HepG2 (cell line): ENCODE measurements at regions not wholly inside any gene's neighbourhood (a gene's known extent, or its start where the extent isn't known, plus 50 kb on each side); places are given as distances from the start of the nearest gene placed in this dataset.

Experiments used
- ATAC-seq: fragments of 200-7000 bp; cut with Tn5 transposase; 3 replicates; pipeline ENCODE4 v1.9.1; 2020; ENCODE audit warnings: mild to moderate bottlenecking, moderate library complexity
- BruUV-seq: library from RNA; stranded (reverse); fragments of 400-500 nt; replicated peaks from 2 replicates; lab custom pipeline; 2021; lab: Mats Ljungman, UMichigan
- CTCF ChIA-PET: fragments of 300-600 bp; formaldehyde crosslinking; extraction: SDS; loops from one replicate; lab custom pipeline; 2021; ENCODE audit warnings: low total read pairs, inconsistent platforms, low intra/inter-chr PET ratio; lab: Yijun Ruan, JAX
- POLR2A ChIA-PET: fragments of 350-600 bp; sonication (Branson Sonifier 250); formaldehyde crosslinking; loops from one replicate; lab custom pipeline; 2020; ENCODE audit warnings: antibody characterized with exemption, inconsistent platforms; lab: Yijun Ruan, JAX
- DNase-seq: peaks from one replicate; pipeline ENCODE4 v3.0.0-alpha.2; 2015; ENCODE audit warnings: low spot score
- FAIRE-seq: peaks from 3 replicates; lab custom pipeline; 2011; peaks lifted over from hg19 to GRCh38; lab: Jason Lieb, UNC
- H2AFZ ChIP-seq: one replicate; pipeline ENCODE4 v1.6.1; 2011; ENCODE audit warnings: low read length, inconsistent platforms
- H3K27ac ChIP-seq: fragments of 300-600 bp; 3 replicates; pipeline ENCODE4 v1.8.0; 2011; ENCODE audit warnings: mixed run types, mild to moderate bottlenecking, mixed read lengths, low read length, inconsistent platforms; ENCODE audit not compliant: insufficient read depth; ENCODE audit errors: extremely low read length
- H3K27me3 ChIP-seq, 2 experiments: fragments of 200-600 bp in 1 of 2; 2 replicates in 1 of 2; 3 replicates in 1 of 2; pipeline versions ENCODE4 v1.6.0 to v1.8.0; 2011; ENCODE audit warnings: low read length in 2 of 2, mild to moderate bottlenecking in 2 of 2, moderate library complexity in 2 of 2, inconsistent platforms in 1 of 2; ENCODE audit not compliant: insufficient read depth in 2 of 2, control insufficient read depth in 1 of 2
- H3K36me3 ChIP-seq, 2 experiments: fragments of 200-600 bp in 1 of 2; replicated peaks in 1 of 2; 2 replicates in 1 of 2; 3 replicates in 1 of 2; pipeline versions ENCODE4 v1.5.1 to v1.8.0; 2011; ENCODE audit warnings: low read length in 2 of 2, inconsistent platforms in 1 of 2; ENCODE audit not compliant: insufficient read depth in 2 of 2, control insufficient read depth in 1 of 2
- H3K4me1 ChIP-seq: 2 replicates; pipeline ENCODE4 v1.5.1; 2012; ENCODE audit warnings: low read length, inconsistent platforms; ENCODE audit not compliant: insufficient read depth
- H3K4me2 ChIP-seq: 2 replicates; pipeline ENCODE4 v1.6.0; 2011; ENCODE audit warnings: low read depth, low read length, inconsistent platforms
- H3K4me3 ChIP-seq, 3 experiments: fragments of 200-600 bp in 1 of 3; sonication (generic), shearing (Covaris generic) in 1 of 3; replicated peaks in 1 of 3; 2 replicates each; pipeline ENCODE4 v1.5.1; 2011 to 2016; ENCODE audit warnings: low read length in 3 of 3, inconsistent platforms in 2 of 3, low read depth in 2 of 3, mild to moderate bottlenecking in 2 of 3, control low read depth in 1 of 3, mixed read lengths in 1 of 3; ENCODE audit not compliant: insufficient read depth in 1 of 3
- H3K79me2 ChIP-seq: one replicate; pipeline ENCODE4 v1.6.1; 2011; ENCODE audit warnings: low read length, inconsistent platforms; ENCODE audit not compliant: insufficient read depth
- H3K9ac ChIP-seq: 2 replicates; pipeline ENCODE4 v1.6.0; 2011; ENCODE audit warnings: mild to moderate bottlenecking, low read depth, low read length, inconsistent platforms; ENCODE audit not compliant: insufficient read depth
- H3K9me3 ChIP-seq: 2 replicates; pipeline ENCODE4 v1.5.1; 2012; ENCODE audit warnings: mild to moderate bottlenecking, low read length
- H4K20me1 ChIP-seq: 2 replicates; pipeline ENCODE4 v1.6.0; 2011; ENCODE audit warnings: inconsistent platforms, mild to moderate bottlenecking, low read length, moderate library complexity; ENCODE audit not compliant: insufficient read depth
- CREM ChIP-seq, 2 experiments: sonication (generic) in 1 of 2; formaldehyde crosslinking in 1 of 2; IDR thresholded peaks; 2 replicates each; pipeline versions ENCODE4 v1.4.0 to v1.6.1; 2016 to 2020; ENCODE audit warnings: antibody characterized with exemption in 1 of 2, mild to moderate bottlenecking in 1 of 2, missing genetic modification reagents in 1 of 2
- EEA1 ChIP-seq: sonication (generic); formaldehyde crosslinking; IDR thresholded peaks from 2 replicates; pipeline ENCODE4 v1.5.1; 2020; ENCODE audit warnings: mild to moderate bottlenecking, missing genetic modification reagents, borderline replicate concordance
- ELF4 ChIP-seq: sonication (generic); formaldehyde crosslinking; IDR thresholded peaks from 2 replicates; pipeline ENCODE4 v1.5.0; 2020; ENCODE audit warnings: missing genetic modification reagents, mild to moderate bottlenecking, moderate library complexity, borderline replicate concordance
- FOXP1 ChIP-seq, 2 experiments: fragments of 450-650 bp in 1 of 2; IDR thresholded peaks; 2 replicates each; pipeline ENCODE4 v1.6.1; 2017 to 2018; ENCODE audit warnings: antibody characterized with exemption in 1 of 2
- MIER2 ChIP-seq: IDR thresholded peaks from 2 replicates; pipeline ENCODE4 v1.6.1; 2016; ENCODE audit warnings: missing biosample characterization, missing genetic modification reagents
- NAIF1 ChIP-seq: sonication (generic); formaldehyde crosslinking; IDR thresholded peaks from 2 replicates; pipeline ENCODE4 v1.5.0; 2020; ENCODE audit warnings: mild to moderate bottlenecking, missing genetic modification reagents, borderline replicate concordance
- PAF1 ChIP-seq: IDR thresholded peaks from 2 replicates; pipeline ENCODE4 v1.6.1; 2016; ENCODE audit warnings: missing genetic modification reagents, missing compliant biosample characterization
- SMARCC2 ChIP-seq: fragments of 450-650 bp; IDR thresholded peaks from 2 replicates; pipeline ENCODE4 v1.6.1; 2017; ENCODE audit warnings: antibody characterized with exemption, mild to moderate bottlenecking
- TBX2 ChIP-seq: sonication (generic); formaldehyde crosslinking; IDR thresholded peaks from 2 replicates; pipeline ENCODE4 v1.5.0; 2020; ENCODE audit warnings: missing genetic modification reagents, mild to moderate bottlenecking, borderline replicate concordance
- ZNF124 ChIP-seq: sonication (generic); formaldehyde crosslinking; IDR thresholded peaks from 2 replicates; pipeline ENCODE4 v1.4.0; 2020; ENCODE audit warnings: missing genetic modification reagents
- ZNF7 ChIP-seq: IDR thresholded peaks from 2 replicates; pipeline ENCODE4 v1.6.1; 2016; ENCODE audit warnings: missing biosample characterization, missing genetic modification reagents
- ZNF713 ChIP-seq: sonication (generic); formaldehyde crosslinking; IDR thresholded peaks from 2 replicates; pipeline ENCODE4 v1.4.0; 2020; ENCODE audit warnings: mild to moderate bottlenecking, missing genetic modification reagents
- ZNF746 ChIP-seq: sonication (generic); formaldehyde crosslinking; IDR thresholded peaks from 2 replicates; pipeline ENCODE4 v1.8.0; 2022; ENCODE audit warnings: mild to moderate bottlenecking, missing genetic modification reagents
- ZNF841 ChIP-seq: sonication (generic); formaldehyde crosslinking; IDR thresholded peaks from 2 replicates; pipeline ENCODE4 v1.8.1; 2023; ENCODE audit warnings: missing genetic modification reagents, borderline replicate concordance
- WGBS: methylation state at CpG from one replicate; pipeline ENCODE4 v1.1.6; 2017; ENCODE audit warnings: low lambda C conversion rate; 5-methylcytosine and 5-hydroxymethylcytosine counted together
- in situ Hi-C: cut with HindIII; loops from 2 replicates; pipeline ENCODE4 v1.10.0; 2017; ENCODE audit warnings: low pct_unique_long_range_greater_than_20kb; ENCODE audit not compliant: extremely low pct_ligation_motif_present
- intact Hi-C: fragments of 100-400 bp; cut with micrococcal nuclease; formaldehyde crosslinking; loops from one replicate; pipeline ENCODE4 v1.10.0; 2022; ENCODE audit not compliant: unreplicated experiment
- TF ChIP-seq, protein P1 (sequence below): sonication (generic); formaldehyde crosslinking; IDR thresholded peaks from 2 replicates; pipeline ENCODE4 v1.4.0; 2020; ENCODE audit warnings: missing genetic modification reagents
- TF ChIP-seq, protein P2 (sequence below): IDR thresholded peaks from 2 replicates; pipeline ENCODE4 v1.6.1; 2016
- TF ChIP-seq, protein P3 (sequence below): sonication (generic); formaldehyde crosslinking; IDR thresholded peaks from 2 replicates; pipeline ENCODE4 v1.4.0; 2020; ENCODE audit warnings: missing genetic modification reagents
- TF ChIP-seq, protein P4 (sequence below): sonication (generic); formaldehyde crosslinking; IDR thresholded peaks from 2 replicates; pipeline ENCODE4 v1.4.0; 2020; ENCODE audit warnings: missing genetic modification reagents

DNA sequence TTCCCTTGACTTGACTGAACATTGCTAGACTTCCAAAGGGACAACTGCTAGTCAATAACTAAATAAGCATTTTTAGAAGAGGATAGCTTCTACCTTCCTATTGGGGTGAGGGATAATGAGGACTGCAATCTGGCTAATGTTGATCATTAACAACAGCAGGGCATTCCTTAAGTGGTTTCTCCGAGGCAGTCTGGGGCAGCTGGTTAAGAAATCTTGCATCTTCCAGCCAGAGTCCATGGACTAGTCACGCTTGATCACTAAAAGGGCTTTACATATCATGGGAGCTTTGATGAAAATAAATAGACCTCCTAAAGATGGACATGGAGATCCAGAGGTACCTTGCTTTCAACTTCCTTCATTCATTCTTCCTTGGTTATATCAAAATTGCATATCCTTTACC, 329.4 kb upstream of the ESRRG start (continued):
- TF ChIP-seq, protein P1, sequence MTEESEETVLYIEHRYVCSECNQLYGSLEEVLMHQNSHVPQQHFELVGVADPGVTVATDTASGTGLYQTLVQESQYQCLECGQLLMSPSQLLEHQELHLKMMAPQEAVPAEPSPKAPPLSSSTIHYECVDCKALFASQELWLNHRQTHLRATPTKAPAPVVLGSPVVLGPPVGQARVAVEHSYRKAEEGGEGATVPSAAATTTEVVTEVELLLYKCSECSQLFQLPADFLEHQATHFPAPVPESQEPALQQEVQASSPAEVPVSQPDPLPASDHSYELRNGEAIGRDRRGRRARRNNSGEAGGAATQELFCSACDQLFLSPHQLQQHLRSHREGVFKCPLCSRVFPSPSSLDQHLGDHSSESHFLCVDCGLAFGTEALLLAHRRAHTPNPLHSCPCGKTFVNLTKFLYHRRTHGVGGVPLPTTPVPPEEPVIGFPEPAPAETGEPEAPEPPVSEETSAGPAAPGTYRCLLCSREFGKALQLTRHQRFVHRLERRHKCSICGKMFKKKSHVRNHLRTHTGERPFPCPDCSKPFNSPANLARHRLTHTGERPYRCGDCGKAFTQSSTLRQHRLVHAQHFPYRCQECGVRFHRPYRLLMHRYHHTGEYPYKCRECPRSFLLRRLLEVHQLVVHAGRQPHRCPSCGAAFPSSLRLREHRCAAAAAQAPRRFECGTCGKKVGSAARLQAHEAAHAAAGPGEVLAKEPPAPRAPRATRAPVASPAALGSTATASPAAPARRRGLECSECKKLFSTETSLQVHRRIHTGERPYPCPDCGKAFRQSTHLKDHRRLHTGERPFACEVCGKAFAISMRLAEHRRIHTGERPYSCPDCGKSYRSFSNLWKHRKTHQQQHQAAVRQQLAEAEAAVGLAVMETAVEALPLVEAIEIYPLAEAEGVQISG (CRISPR knock-in tag): no peak
- no peak for TF ChIP-seq PAF1 (CRISPR knock-in tag)

DNA sequence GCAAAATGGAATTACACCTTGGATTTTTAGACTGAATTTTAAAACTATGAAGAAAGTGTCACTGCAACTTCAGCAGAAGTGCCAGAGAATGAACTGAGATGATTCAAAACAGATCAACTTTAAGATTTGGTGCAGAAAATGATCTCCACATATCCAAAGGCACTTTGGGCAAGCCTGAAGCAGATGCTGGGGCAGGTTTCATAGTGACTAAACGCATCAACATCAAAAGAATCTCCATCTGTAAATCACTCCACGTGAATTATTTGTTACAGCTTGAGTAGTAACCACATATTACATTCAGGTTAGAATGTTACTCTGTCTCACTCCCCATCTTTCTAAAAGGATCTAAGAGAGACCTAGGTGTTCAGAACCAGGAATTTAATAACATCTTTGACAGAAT, 329.0 kb upstream of the ESRRG start:
- Histone ChIP-seq H3K79me2 (no peaks in the 10 kb centered on the region), H3K27me3 (no peaks in the 10 kb centered on the region), H3K9ac (no peak overlapping the region), H3K27ac (no peak overlapping the region), H3K36me3 (no peaks in the 10 kb centered on the region), H4K20me1 (no peaks in the 10 kb centered on the region), H3K9me3 (no peaks in the 10 kb centered on the region), H2AFZ (no peak overlapping the region), H3K4me3 (no peak overlapping the region), H3K4me1 (no peaks in the 10 kb centered on the region), H3K4me2 (no peak overlapping the region)
- ChIA-PET CTCF (no interaction called here), POLR2A (no interaction called here)
- TF ChIP-seq ELF4 (CRISPR knock-in tag) (no peak), NAIF1 (CRISPR knock-in tag) (no peak), MIER2 (CRISPR knock-in tag) (no peak), ZNF7 (no peak), FOXP1 (IDR thresholded peaks at IDR 0.05) (no peak), FOXP1 (CRISPR knock-in tag; IDR thresholded peaks at IDR 0.05) (no peak), CREM (IDR thresholded peaks at IDR 0.05) (no peak), CREM (CRISPR knock-in tag; IDR thresholded peaks at IDR 0.05) (no peak), EEA1 (CRISPR knock-in tag) (no peak), SMARCC2 (no peak), ZNF746 (CRISPR knock-in tag) (no peak), ZNF713 (CRISPR knock-in tag) (no peak), ZNF841 (CRISPR knock-in tag) (no peak), TBX2 (CRISPR knock-in tag) (no peak), ZNF124 (no peak)
- TF ChIP-seq, protein P2, sequence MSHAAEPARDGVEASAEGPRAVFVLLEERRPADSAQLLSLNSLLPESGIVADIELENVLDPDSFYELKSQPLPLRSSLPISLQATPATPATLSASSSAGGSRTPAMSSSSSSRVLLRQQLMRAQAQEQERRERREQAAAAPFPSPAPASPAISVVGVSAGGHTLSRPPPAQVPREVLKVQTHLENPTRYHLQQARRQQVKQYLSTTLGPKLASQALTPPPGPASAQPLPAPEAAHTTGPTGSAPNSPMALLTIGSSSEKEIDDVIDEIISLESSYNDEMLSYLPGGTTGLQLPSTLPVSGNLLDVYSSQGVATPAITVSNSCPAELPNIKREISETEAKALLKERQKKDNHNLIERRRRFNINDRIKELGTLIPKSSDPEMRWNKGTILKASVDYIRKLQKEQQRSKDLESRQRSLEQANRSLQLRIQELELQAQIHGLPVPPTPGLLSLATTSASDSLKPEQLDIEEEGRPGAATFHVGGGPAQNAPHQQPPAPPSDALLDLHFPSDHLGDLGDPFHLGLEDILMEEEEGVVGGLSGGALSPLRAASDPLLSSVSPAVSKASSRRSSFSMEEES (CRISPR knock-in tag): no peak
- TF ChIP-seq, protein P3, sequence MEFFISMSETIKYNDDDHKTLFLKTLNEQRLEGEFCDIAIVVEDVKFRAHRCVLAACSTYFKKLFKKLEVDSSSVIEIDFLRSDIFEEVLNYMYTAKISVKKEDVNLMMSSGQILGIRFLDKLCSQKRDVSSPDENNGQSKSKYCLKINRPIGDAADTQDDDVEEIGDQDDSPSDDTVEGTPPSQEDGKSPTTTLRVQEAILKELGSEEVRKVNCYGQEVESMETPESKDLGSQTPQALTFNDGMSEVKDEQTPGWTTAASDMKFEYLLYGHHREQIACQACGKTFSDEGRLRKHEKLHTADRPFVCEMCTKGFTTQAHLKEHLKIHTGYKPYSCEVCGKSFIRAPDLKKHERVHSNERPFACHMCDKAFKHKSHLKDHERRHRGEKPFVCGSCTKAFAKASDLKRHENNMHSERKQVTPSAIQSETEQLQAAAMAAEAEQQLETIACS: no peak
- TF ChIP-seq, protein P4, sequence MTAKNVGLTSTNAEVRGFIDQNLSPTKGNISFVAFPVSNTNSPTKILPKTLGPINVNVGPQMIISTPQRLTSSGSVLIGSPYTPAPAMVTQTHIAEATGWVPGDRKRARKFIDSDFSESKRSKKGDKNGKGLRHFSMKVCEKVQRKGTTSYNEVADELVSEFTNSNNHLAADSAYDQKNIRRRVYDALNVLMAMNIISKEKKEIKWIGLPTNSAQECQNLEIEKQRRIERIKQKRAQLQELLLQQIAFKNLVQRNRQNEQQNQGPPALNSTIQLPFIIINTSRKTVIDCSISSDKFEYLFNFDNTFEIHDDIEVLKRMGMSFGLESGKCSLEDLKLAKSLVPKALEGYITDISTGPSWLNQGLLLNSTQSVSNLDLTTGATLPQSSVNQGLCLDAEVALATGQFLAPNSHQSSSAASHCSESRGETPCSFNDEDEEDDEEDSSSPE (CRISPR knock-in tag): no peak
- no TSS peak for BruUV-seq
- DNase-seq (no peak), FAIRE-seq (no peak), ATAC-seq (no peak)
- in situ Hi-C loops (no loop called here), intact Hi-C loops (no loop called here)
- whole genome bisulfite sequencing: 11% methylated on average over 2 of the region's 2 CpGs
